ENCODE measurements at regions not wholly inside any gene's neighbourhood (a gene's known extent, or its start where the extent isn't known, plus 50 kb on each side); places are given as distances from the start of the nearest gene placed in this dataset.

GRCh38 chr3:25191673-25192072, 236.4 kb upstream of the RARB start:
- H3K23me2 ChIP-seq (ENCODE audit: low read depth, low read length), result no peaks in the 10 kb centered on the region
- H2AK5ac ChIP-seq (ENCODE audit: low read depth, low read length), result no peak overlapping the region
- ChIA-PET POLR2A (ENCODE audit: partially characterized antibody) (no interaction called here), CTCF (ENCODE audit: partially characterized antibody) (no interaction called here)
- no peak overlapping the region for H3K23ac ChIP-seq (ENCODE audit: insufficient read length)
- no peak overlapping the region for H3K14ac ChIP-seq (ENCODE audit: insufficient read length)
- WGBS, 2 experiments (ENCODE audit: extremely low coverage in 1 of 2, insufficient coverage in 1 of 2, insufficient read length in 1 of 2, insufficient replicate concordance in 2 of 2, low coverage in 1 of 2, low lambda C conversion rate in 2 of 2, missing lambda C conversion rate in 1 of 2), result 91% methylated on average over 5 of the region's 5 CpGs; no CpG with 5 or more reads in 1 of the 2 experiments
- no peak for DNase-seq (ENCODE audit: low read depth in 1 of 2, low spot score in 2 of 2)
- H2BK20ac ChIP-seq (ENCODE audit: low read length), result no peak overlapping the region
- H2BK120ac ChIP-seq (replicated peaks; ENCODE audit: low read depth, low read length), result no peak overlapping the region
- no peaks in the 10 kb centered on the region for H3K36me3 ChIP-seq (ENCODE audit: control insufficient read depth in 2 of 4, insufficient read depth in 4 of 4, low read length in 3 of 4)
- no peak overlapping the region for H2AFZ ChIP-seq (ENCODE audit: low read length)
- H3K79me1 ChIP-seq (ENCODE audit: low read depth, low read length), result no peaks in the 10 kb centered on the region
- H3K79me2 ChIP-seq (ENCODE audit: control insufficient read depth in 1 of 2, insufficient read depth in 2 of 2, low read length in 2 of 2), result no peaks in the 10 kb centered on the region
- H4K20me1 ChIP-seq (replicated peaks in 1 of 2; ENCODE audit: control insufficient read depth in 1 of 2, insufficient read depth in 2 of 2, low read length in 2 of 2), result no peaks in the 10 kb centered on the region
- no peak overlapping the region for H4K91ac ChIP-seq (replicated peaks; ENCODE audit: insufficient read length, low read length)
- no peak overlapping the region for H3K4me2 ChIP-seq (ENCODE audit: insufficient read depth in 1 of 2, low read depth in 2 of 2, low read length in 2 of 2)
- H3K4me3 ChIP-seq (ENCODE audit: extremely low read depth in 1 of 4, insufficient read depth in 2 of 4, low read depth in 3 of 4, low read length in 4 of 4), result no peak overlapping the region
- H3K4ac ChIP-seq (replicated peaks; ENCODE audit: insufficient read length, low read depth, low read length), result no peak overlapping the region
- H3K9ac ChIP-seq (replicated peaks in 1 of 4; ENCODE audit: extremely low read depth in 1 of 4, low read depth in 3 of 4, low read length in 3 of 4), result no peak overlapping the region
- no peak overlapping the region for H3K56ac ChIP-seq (replicated peaks; ENCODE audit: insufficient read length, low read depth, low read length)
- no peak overlapping the region for H4K8ac ChIP-seq (ENCODE audit: extremely low read depth, insufficient read depth, low read length)
- no peak overlapping the region for H3K18ac ChIP-seq (ENCODE audit: extremely low read depth, low read length)
- H3K4me1 ChIP-seq (replicated peaks in 1 of 4; ENCODE audit: control insufficient read depth in 3 of 4, insufficient read depth in 4 of 4, low read length in 3 of 4), result no peaks in the 10 kb centered on the region
- H2BK5ac ChIP-seq (ENCODE audit: low read depth, low read length), result no peak overlapping the region
- FAIRE-seq, result no peak
- H2BK12ac ChIP-seq (ENCODE audit: low read depth, low read length), result no peak overlapping the region
- TF ChIP-seq TAF7 (optimal IDR thresholded peaks at IDR 0.05; ENCODE audit: borderline replicate concordance, low read depth, low read length) (no peak), GTF2F1 (IDR thresholded peaks at IDR 0.05; ENCODE audit: borderline replicate concordance, low read depth, low read length) (no peak), HDAC6 (IDR thresholded peaks at IDR 0.05; ENCODE audit: low read depth, low read length) (no peak), MAFK (IDR thresholded peaks at IDR 0.05; ENCODE audit: low read depth, low read length) (peak; percentile 47; the same call in 1 of the 2 replicates), RFX5 (IDR thresholded peaks at IDR 0.05; ENCODE audit: borderline replicate concordance, low read depth, low read length) (no peak)
- no peaks in the 10 kb centered on the region for H3K27me3 ChIP-seq (replicated peaks in 1 of 4; ENCODE audit: control insufficient read depth in 3 of 4, extremely low read depth in 1 of 4, insufficient read depth in 3 of 4, low read length in 3 of 4)
- H3K9me3 ChIP-seq (ENCODE audit: insufficient read depth in 2 of 2, low read depth in 1 of 2, low read length in 1 of 2), result no peaks in the 10 kb centered on the region; a peak in 1 of 4 replicates
- no peak overlapping the region for H4K5ac ChIP-seq (ENCODE audit: insufficient read length, low read depth, low read length)
- H2BK15ac ChIP-seq (ENCODE audit: low read length), result no peak overlapping the region
- no peak overlapping the region for H3K27ac ChIP-seq (ENCODE audit: low read depth, low read length)

Measured in H1 (cell line).